Neural cell (in vitro differentiated cells): ENCODE measurements at regions not wholly inside any gene's neighbourhood (a gene's known extent, or its start where the extent isn't known, plus 50 kb on each side); places are given as distances from the start of the nearest gene placed in this dataset.

Experiments
- EP300 ChIP-seq: fragments of 450-650 bp; conservative IDR thresholded peaks from 2 replicates; pipeline ENCODE4 v1.6.1; 2014; ENCODE audit warnings: antibody characterized with exemption, mild to moderate bottlenecking, moderate library complexity; ENCODE audit not compliant: poor library complexity, severe bottlenecking
- POLR2AphosphoS5 ChIP-seq: IDR thresholded peaks from 2 replicates; pipeline ENCODE4 v1.6.1; 2012
- TF ChIP-seq, protein P1 (sequence below): fragments of 450-650 bp; IDR thresholded peaks from 2 replicates; pipeline ENCODE4 v1.5.1; 2014; ENCODE audit warnings: antibody characterized with exemption, mild to moderate bottlenecking, moderate library complexity; ENCODE audit not compliant: poor library complexity, severe bottlenecking

DNA sequence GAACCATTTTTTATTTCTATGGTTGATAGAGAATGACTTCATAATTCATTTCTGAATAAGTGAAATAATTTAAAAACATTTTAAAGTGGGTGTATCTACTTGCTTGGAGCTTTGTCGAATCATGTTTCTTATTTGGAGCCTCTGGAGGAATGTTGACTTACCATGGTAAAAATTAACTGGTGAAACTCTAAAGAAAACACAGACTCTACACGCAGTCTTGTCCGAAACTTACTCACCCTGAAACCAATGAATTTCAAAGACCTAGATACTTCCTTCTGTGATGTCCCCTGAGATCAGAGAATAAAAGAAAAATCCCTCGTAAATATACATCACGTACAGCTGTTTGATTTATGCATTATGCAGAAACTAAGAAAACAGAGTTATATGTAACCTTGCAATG, 665.2 kb upstream of the NRXN1 start:
- TF ChIP-seq, protein P1, sequence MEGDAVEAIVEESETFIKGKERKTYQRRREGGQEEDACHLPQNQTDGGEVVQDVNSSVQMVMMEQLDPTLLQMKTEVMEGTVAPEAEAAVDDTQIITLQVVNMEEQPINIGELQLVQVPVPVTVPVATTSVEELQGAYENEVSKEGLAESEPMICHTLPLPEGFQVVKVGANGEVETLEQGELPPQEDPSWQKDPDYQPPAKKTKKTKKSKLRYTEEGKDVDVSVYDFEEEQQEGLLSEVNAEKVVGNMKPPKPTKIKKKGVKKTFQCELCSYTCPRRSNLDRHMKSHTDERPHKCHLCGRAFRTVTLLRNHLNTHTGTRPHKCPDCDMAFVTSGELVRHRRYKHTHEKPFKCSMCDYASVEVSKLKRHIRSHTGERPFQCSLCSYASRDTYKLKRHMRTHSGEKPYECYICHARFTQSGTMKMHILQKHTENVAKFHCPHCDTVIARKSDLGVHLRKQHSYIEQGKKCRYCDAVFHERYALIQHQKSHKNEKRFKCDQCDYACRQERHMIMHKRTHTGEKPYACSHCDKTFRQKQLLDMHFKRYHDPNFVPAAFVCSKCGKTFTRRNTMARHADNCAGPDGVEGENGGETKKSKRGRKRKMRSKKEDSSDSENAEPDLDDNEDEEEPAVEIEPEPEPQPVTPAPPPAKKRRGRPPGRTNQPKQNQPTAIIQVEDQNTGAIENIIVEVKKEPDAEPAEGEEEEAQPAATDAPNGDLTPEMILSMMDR, result no peak
- TF ChIP-seq EP300 (no peak), POLR2AphosphoS5 (no peak)
